Kidney epithelial cell (primary cell): ENCODE measurements at regions not wholly inside any gene's neighbourhood (a gene's known extent, or its start where the extent isn't known, plus 50 kb on each side); places are given as distances from the start of the nearest gene placed in this dataset.

Source experiments
- DNase-seq: peaks from one replicate; pipeline ENCODE4 v3.0.0-alpha.2; 2010; ENCODE audit warnings: low read depth
- H3K27me3 ChIP-seq: 2 replicates; pipeline ENCODE4 v1.6.0; 2011; ENCODE audit warnings: low read length; ENCODE audit not compliant: control insufficient read depth, insufficient read depth
- H3K36me3 ChIP-seq: 2 replicates; pipeline ENCODE4 v1.5.1; 2011; ENCODE audit warnings: low read length; ENCODE audit not compliant: control insufficient read depth, insufficient read depth
- H3K4me3 ChIP-seq: 2 replicates; pipeline ENCODE4 v1.5.1; 2011; ENCODE audit warnings: low read depth, mild to moderate bottlenecking, control low read depth, low read length
- TF ChIP-seq, protein P1 (sequence below): IDR thresholded peaks from 2 replicates; pipeline ENCODE4 v1.5.1; 2011; ENCODE audit warnings: mild to moderate bottlenecking, moderate library complexity, low read length, control low read depth, inconsistent platforms; ENCODE audit not compliant: insufficient read depth, poor library complexity, severe bottlenecking

DNA sequence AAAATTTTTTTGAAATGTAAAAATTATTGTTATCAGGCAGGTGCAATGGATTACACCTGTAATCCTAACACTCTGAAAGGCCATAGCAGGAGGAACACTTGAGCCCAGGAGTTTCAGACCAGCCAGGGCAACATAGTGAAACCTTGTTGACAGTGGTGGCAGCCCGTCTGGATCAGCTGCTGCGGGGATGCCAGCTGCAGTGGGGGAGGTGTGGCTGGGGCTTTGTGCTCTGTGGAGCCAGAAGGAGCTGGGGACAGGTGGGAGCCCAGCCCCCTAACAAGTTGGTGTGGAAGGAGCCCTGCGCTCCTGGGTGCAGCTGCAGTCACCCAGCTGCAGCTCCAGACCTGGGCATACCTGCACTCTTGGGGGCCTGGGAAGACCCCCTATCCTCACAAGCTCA is 182.4 kb upstream of the MC4R start:
- TF ChIP-seq, protein P1, sequence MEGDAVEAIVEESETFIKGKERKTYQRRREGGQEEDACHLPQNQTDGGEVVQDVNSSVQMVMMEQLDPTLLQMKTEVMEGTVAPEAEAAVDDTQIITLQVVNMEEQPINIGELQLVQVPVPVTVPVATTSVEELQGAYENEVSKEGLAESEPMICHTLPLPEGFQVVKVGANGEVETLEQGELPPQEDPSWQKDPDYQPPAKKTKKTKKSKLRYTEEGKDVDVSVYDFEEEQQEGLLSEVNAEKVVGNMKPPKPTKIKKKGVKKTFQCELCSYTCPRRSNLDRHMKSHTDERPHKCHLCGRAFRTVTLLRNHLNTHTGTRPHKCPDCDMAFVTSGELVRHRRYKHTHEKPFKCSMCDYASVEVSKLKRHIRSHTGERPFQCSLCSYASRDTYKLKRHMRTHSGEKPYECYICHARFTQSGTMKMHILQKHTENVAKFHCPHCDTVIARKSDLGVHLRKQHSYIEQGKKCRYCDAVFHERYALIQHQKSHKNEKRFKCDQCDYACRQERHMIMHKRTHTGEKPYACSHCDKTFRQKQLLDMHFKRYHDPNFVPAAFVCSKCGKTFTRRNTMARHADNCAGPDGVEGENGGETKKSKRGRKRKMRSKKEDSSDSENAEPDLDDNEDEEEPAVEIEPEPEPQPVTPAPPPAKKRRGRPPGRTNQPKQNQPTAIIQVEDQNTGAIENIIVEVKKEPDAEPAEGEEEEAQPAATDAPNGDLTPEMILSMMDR: no peak
- H3K4me3 ChIP-seq: no peak overlapping the region
- H3K36me3 ChIP-seq: no peaks in the 10 kb centered on the region
- H3K27me3 ChIP-seq: no peaks in the 10 kb centered on the region
- no peak for DNase-seq

DNA sequence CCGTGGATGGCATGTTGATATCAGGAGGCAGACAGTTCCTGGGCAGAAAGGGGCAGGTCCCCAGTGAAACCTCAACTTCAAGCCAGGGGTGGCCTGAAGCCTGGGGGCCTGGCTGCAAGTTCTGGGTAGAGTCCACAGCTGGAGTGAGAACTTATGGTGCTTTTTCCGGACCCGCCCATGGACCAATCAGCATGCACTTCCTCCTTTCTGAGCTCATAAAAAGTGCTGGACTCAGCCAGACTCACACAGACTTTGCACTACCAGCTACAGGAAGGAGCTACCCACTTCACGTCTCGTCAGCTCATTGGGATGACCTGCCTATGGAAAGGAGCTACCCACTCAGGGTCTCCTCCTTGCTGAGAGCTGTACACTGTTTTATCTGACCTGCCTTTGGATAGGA is 183.1 kb upstream of the MC4R start:
- DNase-seq: no peak
- no peak overlapping the region for H3K4me3 ChIP-seq

GRCh38 chr18:60556326-60556725 is 183.8 kb upstream of the MC4R start:
- Histone ChIP-seq H3K4me3 (no peak overlapping the region), H3K27me3 (no peaks in the 10 kb centered on the region), H3K36me3 (no peaks in the 10 kb centered on the region)
- no peak for DNase-seq
- TF ChIP-seq, protein P1: no peak

More for the DNA sequence above, 183.1 kb upstream of the MC4R start:
- TF ChIP-seq, protein P1: no peak
- no peaks in the 10 kb centered on the region for H3K27me3 ChIP-seq
- H3K36me3 ChIP-seq: no peaks in the 10 kb centered on the region

DNA sequence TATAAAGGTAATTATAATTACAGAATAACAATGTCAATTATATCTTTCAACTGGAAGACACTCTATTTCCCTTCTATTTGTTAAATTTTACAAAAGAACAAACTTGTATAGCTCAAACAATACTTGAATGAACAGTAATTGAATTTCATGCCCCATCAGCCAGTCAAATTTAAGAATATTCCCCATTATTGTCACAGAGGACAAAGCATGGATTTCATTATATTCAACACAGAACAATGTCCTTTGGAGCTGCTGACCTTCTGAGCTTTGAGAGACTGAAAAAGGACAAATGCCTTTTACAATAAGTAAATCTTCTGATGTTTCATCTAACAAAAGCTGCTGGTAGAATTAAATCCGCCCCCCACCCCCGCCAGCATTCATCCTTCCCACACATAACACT is 187.5 kb upstream of the MC4R start:
- DNase-seq: no peak
- Histone ChIP-seq H3K4me3 (no peak overlapping the region), H3K36me3 (no peaks in the 10 kb centered on the region), H3K27me3 (no peaks in the 10 kb centered on the region)
- TF ChIP-seq, protein P1: no peak

GRCh38 chr18:60563082-60563481 is 190.5 kb upstream of the MC4R start:
- TF ChIP-seq, protein P1: no peak
- DNase-seq: no peak
- H3K36me3 ChIP-seq: no peaks in the 10 kb centered on the region
- H3K27me3 ChIP-seq: no peaks in the 10 kb centered on the region
- H3K4me3 ChIP-seq: no peak overlapping the region

DNA sequence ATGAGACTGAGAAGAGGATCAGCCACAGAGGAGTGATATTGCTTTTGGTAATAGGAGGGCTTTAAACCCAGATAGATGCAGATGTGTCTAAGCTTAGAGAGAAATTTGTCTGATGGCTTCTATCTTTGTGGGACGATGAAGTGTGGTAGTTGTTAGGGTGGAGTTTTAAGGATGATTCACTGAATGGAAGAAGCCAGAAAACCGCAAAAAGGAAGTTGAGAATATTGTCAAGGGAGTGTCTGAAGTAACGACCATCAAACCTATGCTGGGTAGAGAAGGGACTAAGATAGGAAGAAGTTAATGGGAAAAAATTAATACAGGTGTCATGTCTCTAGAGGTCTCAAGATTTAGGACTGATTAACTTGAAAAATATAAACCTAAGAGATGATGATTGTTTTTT is 195.6 kb upstream of the MC4R start:
- TF ChIP-seq, protein P1: no peak
- H3K4me3 ChIP-seq: no peak overlapping the region
- H3K36me3 ChIP-seq: no peaks in the 10 kb centered on the region
- no peaks in the 10 kb centered on the region for H3K27me3 ChIP-seq
- no peak for DNase-seq
